WI38 (cell line): ENCODE measurements at regions not wholly inside any gene's neighbourhood (a gene's known extent, or its start where the extent isn't known, plus 50 kb on each side); places are given as distances from the start of the nearest gene placed in this dataset.
"Not testable (repeated sequence)": the region's sequence is repeated elsewhere in the genome, so short reads cannot be mapped to it uniquely, and the experiment has no call there.

Source experiments
- H3K4me3 ChIP-seq: 2 replicates; pipeline ENCODE4 v1.5.1; 2011; ENCODE audit warnings: low read depth, mild to moderate bottlenecking, control low read depth, low read length
- CTCF ChIP-seq: IDR thresholded peaks from 2 replicates; pipeline ENCODE4 v1.5.1; 2012; ENCODE audit warnings: low read depth, mild to moderate bottlenecking, control low read depth, low read length

GRCh38 chr3:110343945-110344344, 727.7 kb upstream of the NECTIN3 start:
- no peak overlapping the region for H3K4me3 ChIP-seq
- no peak for TF ChIP-seq CTCF

DNA sequence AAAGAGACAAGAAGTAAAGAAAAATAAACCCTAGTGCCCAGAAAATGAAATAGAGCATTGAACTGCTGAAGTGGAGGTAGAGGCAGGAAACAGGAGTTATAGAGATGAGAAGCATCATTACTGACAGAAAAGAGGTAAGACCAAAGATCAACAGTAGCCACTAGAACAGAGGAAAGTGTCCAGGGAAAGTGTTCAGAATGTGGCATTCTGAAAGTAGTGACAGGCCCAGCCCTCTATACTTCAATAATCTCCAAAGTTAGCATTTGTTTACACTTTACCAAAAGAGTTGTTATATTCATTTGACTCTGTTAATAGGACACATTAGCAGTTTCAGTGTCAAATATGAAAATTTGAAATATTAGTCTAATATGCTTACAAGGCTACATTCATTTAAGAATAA, 727.1 kb upstream of the NECTIN3 start:
- H3K4me3 ChIP-seq: no peak overlapping the region
- TF ChIP-seq CTCF: no peak

- no peak for TF ChIP-seq CTCF
- H3K4me3 ChIP-seq: no peak overlapping the region
Observed at GRCh38 chr3:110344897-110345767, 726.5 kb upstream of the NECTIN3 start.

DNA sequence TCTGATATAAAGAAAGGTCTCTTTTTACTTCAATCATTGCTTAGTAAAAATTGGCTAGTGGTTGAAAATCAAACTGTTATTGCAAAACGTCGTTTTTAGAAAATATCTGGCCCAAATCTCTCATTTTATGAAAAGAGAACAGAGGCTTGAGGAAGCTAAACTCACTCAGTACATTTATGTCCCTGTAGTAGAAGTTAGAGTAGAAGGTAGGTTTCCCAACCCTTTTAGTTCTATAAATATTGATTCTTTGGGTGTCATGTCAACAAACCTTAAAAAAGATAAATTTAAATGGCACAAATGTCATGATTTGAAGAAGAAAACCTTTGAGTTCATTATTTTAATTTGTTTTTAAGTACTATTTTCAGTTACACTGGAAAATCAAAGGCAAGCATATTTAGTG, 722.3 kb upstream of the NECTIN3 start:
- no peak overlapping the region for H3K4me3 ChIP-seq
- no peak for TF ChIP-seq CTCF

GRCh38 chr3:110352841-110353604, 718.6 kb upstream of the NECTIN3 start:
- TF ChIP-seq CTCF: no peak
- H3K4me3 ChIP-seq: no peak overlapping the region

- no peak for TF ChIP-seq CTCF
Observed at GRCh38 chr3:110362751-110363150, 708.9 kb upstream of the NECTIN3 start.

DNA sequence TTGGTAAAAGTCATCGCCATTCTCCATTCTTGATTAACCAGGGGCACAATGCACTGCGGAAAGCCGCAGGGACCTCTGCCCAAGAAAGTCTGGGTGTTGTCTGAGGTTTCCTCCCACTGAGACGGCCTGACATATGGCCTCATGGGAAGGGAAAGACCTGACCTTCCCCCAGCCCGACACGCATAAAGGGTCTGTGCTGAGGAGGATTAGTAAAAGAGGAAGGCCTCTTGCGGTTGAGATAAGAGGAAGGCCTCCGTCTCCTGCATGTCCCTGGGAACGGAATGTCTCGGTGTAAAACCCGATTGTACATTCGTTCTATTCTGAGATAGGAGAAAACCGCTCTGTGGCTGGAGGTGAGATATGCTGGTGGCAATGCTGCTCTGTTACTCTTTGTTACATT, 704.3 kb upstream of the NECTIN3 start:
- H3K4me3 ChIP-seq: not testable (repeated sequence)

More at GRCh38 chr3:110362751-110363150, 708.9 kb upstream of the NECTIN3 start:
- H3K4me3 ChIP-seq: no peak overlapping the region
